ENCODE measurements at regions not wholly inside any gene's neighbourhood (a gene's known extent, or its start where the extent isn't known, plus 50 kb on each side); places are given as distances from the start of the nearest gene placed in this dataset.

DNA sequence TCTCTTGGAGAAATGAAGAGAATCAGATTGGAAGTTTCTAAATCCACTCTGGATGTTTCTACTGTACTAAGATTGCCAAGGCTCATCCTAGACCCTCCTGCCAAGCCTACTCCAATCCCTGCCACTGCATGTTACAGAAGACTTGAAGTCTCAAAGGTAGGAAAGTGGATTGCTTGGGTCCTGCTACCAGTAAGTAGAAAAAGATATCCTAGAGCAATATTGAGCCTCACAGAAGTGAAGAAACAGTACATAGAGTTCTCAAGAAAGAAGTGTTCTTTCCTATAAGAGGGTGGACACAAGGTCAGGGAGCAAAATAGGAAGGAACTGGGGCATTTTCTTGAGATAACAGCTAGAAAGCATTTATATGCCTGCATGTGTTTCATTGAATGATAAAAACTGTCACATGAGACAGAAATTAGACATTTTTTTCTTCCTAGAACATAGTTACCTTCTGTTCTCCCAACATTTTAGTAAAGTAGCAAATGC, 232.9 kb downstream of the RBM43 start:
- DNase-seq = no peak

DNA sequence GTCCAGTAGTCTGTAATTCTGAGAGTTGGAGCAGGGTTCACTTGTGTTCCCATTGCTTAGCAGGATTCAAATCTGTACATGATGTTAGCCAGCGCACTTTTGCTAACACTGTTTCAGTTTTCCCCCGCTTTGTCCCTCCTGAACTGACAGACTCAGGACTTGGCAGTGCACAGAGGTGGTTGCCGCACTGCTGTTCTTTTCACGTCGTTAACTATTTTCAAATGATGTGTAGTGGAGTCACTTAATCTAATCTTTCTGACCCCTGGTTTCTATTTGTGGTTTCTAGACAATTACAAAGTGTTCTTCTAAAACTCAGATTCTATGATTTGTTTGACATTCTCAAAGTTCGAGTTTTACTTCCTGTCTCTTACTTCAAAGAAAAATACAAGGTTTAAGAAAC, 234.5 kb downstream of the RBM43 start:
- DNase-seq = no peak

DNA sequence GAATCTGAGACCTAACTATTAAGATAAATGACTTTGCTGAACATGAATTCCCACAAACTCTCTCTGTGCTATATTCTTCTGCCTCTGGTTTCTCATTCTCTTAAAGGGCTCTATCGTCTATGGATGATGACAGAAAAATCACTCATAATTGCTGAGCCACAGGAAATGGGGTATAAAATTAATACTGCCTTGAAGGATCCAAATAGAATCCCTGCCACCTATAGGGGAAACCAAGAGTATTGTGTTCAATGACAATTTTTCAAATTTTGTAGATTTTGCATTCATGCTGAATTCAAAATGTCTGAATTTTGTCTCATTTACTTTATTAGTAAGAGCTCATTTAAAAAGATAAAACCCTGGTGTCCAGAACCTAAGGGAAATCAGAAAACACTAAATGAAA, 235.8 kb downstream of the RBM43 start:
- no peak for DNase-seq

DNA sequence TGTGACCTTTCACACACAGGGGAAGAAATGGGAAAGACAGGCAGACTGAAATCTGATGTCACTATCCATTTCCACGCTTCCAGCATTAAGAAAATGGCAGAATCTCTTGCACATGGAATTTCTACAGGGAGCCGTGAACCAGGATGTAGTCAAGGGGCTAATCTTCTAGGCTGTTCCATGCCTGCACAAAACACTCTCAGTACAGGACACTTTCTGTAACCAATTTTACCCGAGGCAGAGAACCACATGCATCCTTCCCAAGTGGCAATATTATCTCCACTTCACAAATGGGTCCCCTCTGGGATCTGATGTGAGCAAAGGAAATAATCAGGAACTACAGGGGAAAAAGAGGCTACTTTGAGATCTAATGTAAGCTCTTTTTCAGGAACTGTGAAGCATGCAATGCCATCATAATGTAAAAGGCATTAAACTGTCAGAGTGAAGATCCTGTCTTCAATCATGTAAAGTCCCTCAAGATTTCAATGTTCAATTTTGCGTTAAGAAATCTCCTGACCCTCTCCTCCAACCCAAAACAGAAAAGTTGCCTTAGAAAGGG, 236.9 kb downstream of the RBM43 start:
- DNase-seq = no peak

DNA sequence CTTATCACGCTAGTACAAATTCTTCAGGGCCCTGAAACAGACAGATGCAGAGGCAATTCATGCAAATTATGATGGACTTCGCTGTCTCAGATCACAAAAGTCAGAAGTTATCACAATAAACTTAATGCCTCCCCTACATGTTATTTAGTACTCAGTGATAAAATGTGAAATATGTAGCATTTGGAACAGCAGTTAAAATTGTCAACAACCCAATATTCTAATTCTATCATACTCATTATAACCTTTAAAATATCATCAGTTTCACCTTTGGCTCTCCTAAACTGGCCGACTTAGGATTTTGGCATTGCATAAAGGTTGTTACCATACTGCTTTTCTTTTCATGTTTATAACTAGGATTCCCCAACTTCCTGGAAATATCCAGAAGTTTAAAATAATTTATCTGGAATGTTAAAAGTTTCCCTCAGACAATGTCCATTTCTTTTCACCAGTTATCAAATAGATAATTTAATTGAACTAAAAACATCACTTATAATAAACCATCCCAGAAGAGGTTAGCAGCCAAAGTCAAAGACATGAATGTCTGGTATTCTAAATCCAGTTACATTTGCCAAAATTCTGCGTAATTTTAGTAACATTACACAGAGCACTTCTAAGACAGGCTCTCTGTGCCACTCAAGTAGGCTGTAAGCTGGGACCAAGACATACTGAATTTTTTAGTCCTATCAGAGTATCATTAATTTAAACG, 239.8 kb downstream of the RBM43 start:
- DNase-seq = no peak

DNA sequence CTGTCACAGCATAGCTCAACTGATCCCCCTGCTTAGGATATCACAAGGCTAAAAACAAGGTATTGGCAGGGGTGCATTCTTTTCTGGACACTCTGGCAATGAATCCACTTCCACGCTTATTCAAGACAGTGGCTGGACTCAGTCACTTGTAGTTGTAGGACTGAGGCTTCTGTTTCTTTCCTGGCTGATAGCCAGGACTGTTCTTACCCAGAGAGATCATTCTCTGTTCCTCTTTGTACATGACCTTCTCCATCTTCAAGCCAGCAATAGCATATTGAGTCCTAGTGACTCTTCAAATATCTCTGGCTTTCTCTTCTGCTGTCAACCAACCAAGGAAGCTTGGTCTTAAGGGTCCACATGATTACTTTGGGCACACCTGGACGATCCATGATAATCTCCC, 241.3 kb downstream of the RBM43 start:
- DNase-seq = no peak

DNA sequence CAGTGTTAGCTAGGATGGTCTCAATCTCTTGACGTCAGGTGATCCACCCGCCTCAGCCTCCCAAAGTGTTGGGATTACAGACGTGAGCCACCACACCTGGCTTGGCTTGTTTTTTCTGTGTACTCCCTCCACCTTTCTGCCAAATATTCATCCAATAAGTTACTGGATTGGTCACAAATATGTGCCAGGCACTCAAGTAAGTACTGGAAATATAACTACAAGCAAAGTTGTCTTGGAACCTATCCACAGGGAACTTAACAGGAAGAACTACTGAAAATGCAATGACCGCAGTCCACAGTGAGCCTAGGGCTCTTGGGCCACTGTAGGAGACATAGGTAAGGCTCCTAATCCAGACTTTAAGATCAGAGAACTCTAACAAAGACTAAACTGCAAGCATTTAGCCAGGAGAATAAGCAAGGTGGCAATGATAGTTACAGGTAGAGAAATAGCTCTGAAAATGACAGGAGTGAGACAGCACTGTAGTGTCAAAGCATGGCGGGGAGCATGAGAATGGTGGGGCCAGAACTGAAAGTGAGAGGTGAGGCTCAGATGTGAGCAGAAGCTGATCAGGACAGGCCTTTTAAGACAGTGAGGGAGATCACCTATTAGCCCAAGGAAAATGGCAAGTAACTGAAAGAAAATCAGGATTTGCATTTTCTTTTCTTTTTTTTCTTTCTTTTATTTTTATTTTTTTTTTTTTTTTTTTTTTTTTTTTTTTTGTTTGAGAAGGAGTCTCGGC, 252.1 kb downstream of the RBM43 start:
- no peak for DNase-seq

DNA sequence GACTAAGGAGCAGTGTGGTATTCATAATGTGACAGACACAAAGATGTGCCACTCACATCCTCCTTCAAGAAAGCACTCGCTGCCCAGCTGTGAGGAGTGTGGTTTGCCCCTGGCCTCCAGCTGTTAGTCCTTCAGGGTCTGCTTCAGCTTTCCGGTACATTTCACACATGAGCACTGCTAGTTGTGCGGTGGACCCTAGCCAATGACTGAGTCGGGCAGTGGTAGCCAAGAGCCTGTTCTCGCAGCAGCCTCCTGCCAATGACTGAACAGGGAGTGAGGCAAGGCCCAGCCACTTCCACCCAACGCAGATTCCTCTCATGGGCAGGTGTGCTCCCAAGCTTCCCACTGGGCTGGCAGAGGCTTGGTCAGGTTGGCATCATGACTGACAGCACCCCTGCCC, 254.3 kb downstream of the RBM43 start:
- DNase-seq = no peak

DNA sequence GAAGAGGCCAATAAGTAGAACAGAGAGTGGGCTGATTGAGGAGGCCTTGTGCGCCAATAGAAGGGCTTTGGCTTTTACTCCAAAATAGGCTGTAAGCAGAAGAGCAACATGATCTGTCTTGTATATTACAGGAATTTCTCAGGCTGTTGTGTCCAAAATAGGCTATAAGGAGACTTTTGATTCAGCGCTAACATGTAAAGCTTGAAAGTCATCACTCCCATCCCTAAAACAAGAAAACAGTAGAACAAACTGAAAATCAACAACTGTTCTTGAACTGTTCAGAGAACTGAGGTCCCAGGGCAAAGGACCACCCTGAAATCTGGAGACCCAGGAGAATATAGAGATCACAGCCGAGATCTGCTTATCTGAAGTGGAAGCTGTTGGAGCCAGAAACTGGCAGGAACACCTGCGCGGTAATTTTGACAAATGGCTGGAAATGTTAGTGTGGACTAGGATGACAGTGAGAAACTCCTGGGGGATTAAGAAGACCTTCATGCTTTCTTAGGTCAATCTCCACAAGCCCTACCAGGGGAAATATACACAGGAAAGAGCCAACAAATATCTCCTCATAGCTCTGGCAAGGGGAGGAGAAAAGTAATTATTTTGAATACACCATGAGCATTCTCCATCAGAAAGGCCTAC, 258.6 kb downstream of the RBM43 start:
- no peak for DNase-seq

DNA sequence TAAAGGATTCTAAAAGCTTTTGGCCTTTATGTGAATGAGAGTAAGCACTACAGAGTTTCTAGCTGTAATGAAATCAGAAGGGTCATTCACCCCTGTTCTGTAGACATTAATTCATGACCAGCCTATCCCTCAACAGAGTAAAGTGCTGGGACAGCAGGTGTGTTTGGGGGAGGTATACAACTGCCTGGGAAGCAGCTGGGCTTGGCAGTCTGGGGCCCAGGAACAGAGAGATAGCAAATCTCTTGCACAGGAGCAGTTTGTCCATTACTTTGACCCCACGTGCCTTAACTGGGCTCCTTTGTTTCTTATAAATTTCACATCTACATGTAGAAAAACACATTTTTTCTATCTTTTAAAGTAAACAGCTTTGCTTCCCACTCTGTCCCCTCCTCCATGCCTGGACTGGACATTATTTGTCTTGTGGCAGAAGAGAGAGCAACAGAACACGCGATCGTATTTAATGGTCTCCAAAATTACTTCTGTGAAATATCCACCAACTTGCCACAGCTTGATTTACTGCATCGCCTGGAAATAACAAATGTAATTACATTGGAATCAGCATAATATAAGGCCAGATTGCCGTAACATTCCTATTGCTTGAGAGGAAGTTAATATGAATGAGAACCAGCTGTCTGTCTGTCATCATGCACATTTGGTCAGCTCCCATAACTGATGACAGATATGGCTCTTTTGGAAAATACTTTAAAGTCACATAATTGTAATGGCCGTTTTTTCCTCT, 263.8 kb downstream of the RBM43 start:
- DNase-seq = no peak

DNA sequence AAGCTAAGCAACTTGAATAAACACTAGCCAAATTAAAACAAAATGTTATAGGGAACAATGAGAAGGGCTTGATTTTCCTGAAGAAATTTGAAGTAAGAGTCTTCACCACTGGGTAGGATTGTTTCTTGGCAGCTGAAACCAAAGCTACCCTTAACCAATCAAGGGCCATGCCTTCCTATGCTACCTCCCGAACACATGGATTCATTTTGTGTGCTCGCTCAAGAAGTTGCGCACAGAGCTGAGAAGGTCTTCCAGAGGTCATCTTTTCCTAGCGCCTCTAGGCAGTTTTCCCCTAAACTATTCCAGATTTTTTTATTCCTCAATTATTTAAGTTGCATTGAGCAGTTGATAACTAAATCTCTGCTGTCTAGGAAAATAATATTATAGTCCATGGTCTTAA, 264.6 kb downstream of the RBM43 start:
- no peak for DNase-seq

DNA sequence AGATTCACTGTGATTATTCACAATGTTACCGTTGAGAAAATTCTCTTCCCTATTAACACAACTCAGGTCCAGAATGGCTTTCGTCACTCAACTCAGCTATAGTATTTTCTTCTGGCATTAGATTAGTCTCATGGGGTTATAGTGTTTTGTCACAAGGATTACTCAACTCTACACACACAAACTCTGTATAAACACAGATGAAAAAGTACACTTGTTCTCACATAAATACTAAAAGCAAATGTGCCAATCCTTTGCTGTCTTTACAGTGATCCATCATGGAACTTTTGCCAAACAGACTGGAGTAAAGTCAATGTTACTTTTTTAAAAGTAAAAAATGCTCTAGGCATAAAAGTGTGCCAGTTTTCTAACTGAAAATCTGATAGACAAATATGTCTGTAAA, 267.6 kb downstream of the RBM43 start:
- no peak for DNase-seq

DNA sequence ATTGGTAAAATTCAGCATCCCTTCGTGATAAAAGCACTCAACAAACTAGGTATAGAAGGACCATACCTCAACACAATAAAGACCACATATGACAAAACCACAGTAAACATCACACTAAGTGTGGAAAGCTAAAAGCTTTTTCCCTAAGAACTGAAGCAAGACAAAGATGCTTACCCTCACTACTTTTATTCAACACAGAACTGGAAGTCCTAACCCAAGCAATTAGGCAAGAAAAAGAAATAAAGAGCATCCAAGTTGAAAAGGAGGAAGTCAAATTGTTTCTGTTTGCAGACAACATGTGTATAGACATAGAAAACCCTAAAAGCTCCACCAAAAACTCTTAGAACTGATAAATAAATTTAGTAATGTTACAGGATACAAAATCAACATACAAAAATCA, 271.7 kb downstream of the RBM43 start:
- DNase-seq = no peak

DNA sequence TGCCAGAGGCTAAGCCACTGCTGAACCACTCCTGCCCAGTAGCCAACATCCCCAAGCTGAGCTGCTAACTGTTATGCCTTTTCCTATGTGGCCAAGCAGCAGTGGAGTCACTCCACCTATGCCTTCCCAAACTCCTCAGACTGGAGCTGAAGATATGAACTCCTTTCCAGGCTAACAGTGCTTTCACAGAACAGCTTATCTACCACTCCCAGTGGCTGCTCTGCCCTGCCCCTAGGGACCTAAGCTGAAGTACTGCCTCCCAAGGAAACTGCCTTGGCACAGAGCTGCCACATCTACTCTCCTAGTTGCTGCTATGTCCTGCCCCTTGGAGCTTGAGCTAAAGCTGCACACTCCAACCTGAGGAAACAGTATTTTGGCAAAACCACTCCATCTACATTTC, 275.9 kb downstream of the RBM43 start:
- DNase-seq = no peak

DNA sequence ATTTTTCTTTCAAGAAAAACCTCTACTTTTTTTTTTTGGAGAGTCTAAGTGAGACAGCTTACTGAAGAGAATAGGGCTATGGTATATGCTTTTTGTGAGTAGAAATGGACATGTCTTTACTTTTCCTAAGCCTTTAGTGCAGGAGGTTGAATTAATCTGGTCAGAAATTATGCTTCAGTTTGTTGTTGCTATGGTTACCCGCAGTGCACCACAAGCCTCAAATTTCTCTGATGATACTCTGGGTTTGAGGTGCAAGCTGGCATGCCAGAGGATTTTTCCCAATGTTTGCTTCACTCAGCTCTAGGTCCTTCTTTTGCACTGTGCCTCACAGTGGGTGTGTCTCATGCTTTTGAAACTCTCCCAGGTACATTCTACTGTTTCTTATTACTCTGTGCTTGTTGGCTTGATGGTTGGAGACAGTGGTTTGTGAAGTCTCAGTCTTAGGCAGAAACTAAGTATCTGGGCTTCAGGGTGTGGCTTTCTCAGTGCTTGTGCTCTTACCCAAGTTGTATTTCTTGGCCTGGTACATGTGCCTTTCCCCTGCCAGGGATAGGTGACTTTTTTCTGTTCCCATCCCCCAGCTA, 278.3 kb downstream of the RBM43 start:
- no peak for DNase-seq

DNA sequence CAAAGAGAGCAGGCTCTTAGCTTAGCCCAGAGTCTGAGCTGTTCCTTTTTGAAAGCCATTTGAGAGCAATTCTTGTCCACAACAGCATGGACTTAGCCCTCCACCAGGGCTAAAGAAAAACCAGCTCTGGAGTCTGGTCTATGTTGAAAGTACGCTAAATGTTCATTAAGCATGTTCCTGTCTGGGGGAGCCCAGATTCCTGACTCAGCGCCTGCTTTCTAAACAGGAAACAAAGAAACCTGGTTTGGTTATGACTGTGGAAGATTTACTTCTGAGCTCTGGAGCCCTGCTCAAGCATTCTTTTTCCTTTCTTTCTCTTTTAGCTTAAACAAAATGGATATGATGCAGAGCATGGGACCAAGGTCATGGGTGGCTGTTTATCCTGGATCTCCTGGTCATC, 279.8 kb downstream of the RBM43 start:
- DNase-seq = no peak

DNA sequence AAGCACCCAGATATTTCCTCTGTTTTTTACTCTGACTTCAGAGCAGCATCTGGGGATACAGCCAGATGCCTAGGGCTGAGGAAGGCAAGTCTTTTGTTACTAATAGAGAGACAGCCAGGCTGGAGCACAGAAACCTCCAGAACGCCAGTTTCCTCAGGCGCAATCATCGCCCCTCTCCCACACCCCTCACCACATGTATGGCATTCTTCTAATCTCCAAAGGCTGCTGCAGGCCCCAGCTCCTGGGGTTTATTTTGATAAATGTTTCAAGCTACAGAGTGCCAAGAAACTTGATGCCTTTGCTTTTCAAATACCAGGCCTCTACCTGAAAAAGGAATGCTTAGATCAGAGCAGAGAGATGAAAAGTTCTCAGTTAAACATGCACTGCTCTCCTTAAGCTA, 283.6 kb downstream of the RBM43 start:
- DNase-seq = no peak

DNA sequence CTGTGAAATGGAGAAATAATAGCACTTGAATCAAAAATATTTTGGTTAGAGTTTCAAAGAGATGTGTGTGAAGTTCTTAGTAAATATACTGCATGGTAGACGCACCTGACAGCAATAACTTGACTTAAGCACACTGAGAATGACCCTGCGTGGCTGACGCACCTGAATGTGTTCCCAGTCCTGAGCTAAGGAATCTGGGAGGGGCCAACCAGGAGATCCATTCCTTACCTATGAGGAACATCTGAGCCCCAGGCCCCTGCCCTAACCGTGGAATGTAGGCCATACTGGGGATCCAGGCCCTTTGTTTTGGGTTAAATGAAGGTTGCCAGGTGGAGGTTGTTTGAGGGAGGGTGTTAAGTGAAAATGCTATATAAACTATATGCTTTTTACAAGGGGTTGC, 284.4 kb downstream of the RBM43 start:
- DNase-seq = no peak

DNA sequence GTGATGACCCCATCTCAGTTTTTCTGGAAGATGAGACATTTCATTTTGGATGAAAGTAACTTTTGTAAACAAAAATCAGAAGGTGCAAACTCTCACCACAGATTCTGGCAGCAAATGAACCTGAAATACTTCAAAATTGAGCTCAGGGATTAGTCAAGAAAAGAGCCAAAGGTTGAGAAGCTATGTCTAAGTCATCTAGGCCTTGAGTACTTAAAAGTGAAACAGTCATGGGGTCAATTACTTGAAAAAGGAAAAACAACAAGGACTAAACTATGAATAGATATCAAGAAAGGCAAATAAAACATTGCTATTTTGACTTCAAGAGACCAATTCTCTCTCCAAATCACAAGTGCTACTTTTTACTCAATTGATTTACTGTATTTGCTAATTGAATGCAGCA, 285.1 kb downstream of the RBM43 start:
- DNase-seq = no peak

DNA sequence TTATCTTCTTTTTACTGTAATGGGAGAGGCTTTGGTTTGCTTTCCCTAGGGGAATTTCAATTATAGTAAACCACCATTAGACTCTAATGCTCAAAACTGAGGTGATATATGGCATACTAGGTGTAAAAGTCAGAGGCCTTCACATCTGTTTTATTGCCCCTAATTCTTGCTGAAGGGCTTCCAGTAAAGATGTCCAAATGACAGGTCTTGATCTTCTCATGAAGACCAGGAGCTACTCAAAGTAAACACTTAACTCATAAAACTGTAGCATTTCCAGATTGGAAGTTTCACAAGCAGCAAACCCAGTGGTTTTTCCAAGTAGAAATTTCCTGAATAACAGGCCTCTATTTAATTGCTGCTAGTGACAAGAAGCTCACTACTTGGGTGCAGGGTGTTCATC, 286.8 kb downstream of the RBM43 start:
- no peak for DNase-seq

DNA sequence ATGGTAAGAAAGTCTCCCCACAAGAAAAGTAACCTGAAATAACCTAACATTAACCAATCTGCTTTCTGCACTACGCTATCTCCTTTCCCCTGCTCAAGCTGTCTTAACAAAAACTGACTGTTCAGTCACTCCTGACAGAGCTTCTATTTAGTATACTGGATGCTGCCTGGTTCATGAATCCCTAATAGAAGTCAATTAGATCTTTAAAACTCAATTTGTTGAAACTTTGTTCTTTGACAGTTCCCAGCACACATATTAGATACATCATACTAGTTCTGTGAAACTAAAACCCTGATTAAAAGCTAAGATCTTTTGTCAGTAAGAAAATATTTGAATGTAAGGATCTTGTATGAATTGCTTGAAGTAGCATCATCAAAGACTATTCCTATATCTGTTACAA, 287.4 kb downstream of the RBM43 start:
- no peak for DNase-seq

DNA sequence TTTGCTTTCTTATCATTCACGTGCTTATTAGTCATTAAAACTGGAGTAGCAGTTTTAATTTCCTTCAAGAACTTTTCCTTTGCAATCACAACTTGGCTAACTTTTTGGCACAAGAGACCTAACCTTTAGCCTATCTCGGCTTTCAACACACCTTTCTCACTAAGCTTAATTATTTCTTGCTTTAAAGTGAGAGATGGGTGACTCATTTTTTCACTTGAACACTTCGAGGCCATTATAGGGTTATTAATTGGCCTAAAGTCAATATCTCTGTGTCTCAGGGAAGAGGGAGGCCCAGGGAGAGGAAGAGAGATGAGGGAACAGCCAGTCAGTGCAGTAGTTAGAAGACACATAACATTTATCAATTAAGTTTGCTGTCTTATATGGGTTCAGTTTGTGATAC, 289.8 kb downstream of the RBM43 start:
- no peak for DNase-seq

DNA sequence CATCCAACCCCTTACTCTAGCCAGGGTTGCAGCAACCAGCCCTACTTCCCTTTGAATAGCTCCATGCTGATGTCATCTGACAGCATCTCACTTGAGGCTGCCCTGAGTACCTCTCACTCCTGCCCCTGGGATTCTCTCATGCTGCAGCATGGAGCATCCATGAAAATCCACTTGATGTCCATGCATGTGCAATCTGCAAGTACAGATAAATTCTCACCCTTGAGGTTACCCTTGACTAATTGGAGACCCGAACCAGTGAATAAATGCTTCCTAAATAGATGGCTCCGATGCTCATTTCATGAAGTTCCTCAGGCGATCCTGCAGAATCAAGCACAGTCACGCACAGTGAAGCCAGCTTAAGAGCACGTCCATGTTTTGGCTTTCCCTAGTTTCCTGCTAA, 298.3 kb downstream of the RBM43 start:
- DNase-seq = no peak

Data from 8988T (cell line).